Loucy (cell line): ENCODE measurements at regions not wholly inside any gene's neighbourhood (a gene's known extent, or its start where the extent isn't known, plus 50 kb on each side); places are given as distances from the start of the nearest gene placed in this dataset.

Source experiments
- CTCF ChIP-seq: fragments of 200-600 bp; sonication (generic); conservative IDR thresholded peaks from 2 replicates; pipeline ENCODE4 v1.5.1; 2014; ENCODE audit warnings: mild to moderate bottlenecking, antibody characterized with exemption, low read length
- EZH2phosphoT487 ChIP-seq: fragments of 200-600 bp; IDR thresholded peaks from 2 replicates; pipeline ENCODE4 v1.6.1; 2018; ENCODE audit warnings: antibody characterized with exemption, mild to moderate bottlenecking, moderate library complexity, borderline replicate concordance

- no peak for TF ChIP-seq CTCF
- no peak for TF ChIP-seq EZH2phosphoT487
Observed at GRCh38 chr2:41483226-41483625, 564.6 kb upstream of the PKDCC start.
